ENCODE measurements at regions not wholly inside any gene's neighbourhood (a gene's known extent, or its start where the extent isn't known, plus 50 kb on each side); places are given as distances from the start of the nearest gene placed in this dataset.

DNA sequence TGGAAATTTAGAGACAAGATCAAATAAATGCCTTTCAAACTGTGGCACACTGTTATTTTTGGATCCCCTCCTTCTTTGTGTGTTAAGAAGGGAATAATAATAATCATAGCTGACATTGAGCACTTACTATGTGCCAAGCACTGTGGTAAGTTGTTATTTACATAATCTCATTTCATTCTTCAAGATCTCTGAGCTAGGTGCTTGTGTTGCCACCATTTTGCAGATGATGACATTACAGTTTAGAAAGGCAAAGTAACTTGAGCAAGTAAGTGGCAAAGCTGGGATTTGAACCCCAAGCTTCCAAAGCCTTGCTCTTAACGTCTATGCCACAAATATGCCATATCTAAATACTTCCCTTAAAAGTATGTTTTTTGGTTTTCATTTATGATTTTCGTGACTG lies 121.8 kb upstream of the TMEM161B start (continued):
- TF ChIP-seq ZNF891 (CRISPR knock-in tag; IDR thresholded peaks at IDR 0.05) (no peak), CREM (IDR thresholded peaks at IDR 0.05) (no peak), CREM (CRISPR knock-in tag; IDR thresholded peaks at IDR 0.05) (no peak), MTA3 (CRISPR knock-in tag; IDR thresholded peaks at IDR 0.05) (no peak), PAX8 (CRISPR knock-in tag; IDR thresholded peaks at IDR 0.05; ENCODE audit: borderline replicate concordance) (no peak), SRSF4 (IDR thresholded peaks at IDR 0.05; ENCODE audit: low read depth, low read length, poor library complexity, severe bottlenecking) (no peak), ZMAT3 (CRISPR knock-in tag; conservative IDR thresholded peaks at IDR 0.05) (no peak)
- TF ChIP-seq, protein P1, sequence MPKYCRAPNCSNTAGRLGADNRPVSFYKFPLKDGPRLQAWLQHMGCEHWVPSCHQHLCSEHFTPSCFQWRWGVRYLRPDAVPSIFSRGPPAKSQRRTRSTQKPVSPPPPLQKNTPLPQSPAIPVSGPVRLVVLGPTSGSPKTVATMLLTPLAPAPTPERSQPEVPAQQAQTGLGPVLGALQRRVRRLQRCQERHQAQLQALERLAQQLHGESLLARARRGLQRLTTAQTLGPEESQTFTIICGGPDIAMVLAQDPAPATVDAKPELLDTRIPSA (CRISPR knock-in tag; IDR thresholded peaks at IDR 0.05; ENCODE audit: borderline replicate concordance) = no peak
- TF ChIP-seq, protein P2, sequence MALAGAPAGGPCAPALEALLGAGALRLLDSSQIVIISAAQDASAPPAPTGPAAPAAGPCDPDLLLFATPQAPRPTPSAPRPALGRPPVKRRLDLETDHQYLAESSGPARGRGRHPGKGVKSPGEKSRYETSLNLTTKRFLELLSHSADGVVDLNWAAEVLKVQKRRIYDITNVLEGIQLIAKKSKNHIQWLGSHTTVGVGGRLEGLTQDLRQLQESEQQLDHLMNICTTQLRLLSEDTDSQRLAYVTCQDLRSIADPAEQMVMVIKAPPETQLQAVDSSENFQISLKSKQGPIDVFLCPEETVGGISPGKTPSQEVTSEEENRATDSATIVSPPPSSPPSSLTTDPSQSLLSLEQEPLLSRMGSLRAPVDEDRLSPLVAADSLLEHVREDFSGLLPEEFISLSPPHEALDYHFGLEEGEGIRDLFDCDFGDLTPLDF (CRISPR knock-in tag; IDR thresholded peaks at IDR 0.05) = no peak
- TF ChIP-seq, protein P3, sequence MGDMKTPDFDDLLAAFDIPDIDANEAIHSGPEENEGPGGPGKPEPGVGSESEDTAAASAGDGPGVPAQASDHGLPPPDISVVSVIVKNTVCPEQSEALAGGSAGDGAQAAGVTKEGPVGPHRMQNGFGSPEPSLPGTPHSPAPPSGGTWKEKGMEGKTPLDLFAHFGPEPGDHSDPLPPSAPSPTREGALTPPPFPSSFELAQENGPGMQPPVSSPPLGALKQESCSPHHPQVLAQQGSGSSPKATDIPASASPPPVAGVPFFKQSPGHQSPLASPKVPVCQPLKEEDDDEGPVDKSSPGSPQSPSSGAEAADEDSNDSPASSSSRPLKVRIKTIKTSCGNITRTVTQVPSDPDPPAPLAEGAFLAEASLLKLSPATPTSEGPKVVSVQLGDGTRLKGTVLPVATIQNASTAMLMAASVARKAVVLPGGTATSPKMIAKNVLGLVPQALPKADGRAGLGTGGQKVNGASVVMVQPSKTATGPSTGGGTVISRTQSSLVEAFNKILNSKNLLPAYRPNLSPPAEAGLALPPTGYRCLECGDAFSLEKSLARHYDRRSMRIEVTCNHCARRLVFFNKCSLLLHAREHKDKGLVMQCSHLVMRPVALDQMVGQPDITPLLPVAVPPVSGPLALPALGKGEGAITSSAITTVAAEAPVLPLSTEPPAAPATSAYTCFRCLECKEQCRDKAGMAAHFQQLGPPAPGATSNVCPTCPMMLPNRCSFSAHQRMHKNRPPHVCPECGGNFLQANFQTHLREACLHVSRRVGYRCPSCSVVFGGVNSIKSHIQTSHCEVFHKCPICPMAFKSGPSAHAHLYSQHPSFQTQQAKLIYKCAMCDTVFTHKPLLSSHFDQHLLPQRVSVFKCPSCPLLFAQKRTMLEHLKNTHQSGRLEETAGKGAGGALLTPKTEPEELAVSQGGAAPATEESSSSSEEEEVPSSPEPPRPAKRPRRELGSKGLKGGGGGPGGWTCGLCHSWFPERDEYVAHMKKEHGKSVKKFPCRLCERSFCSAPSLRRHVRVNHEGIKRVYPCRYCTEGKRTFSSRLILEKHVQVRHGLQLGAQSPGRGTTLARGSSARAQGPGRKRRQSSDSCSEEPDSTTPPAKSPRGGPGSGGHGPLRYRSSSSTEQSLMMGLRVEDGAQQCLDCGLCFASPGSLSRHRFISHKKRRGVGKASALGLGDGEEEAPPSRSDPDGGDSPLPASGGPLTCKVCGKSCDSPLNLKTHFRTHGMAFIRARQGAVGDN (CRISPR knock-in tag; IDR thresholded peaks at IDR 0.05) = no peak
